Neural progenitor cell (in vitro differentiated cells): ENCODE measurements at regions not wholly inside any gene's neighbourhood (a gene's known extent, or its start where the extent isn't known, plus 50 kb on each side); places are given as distances from the start of the nearest gene placed in this dataset.

Experiments used
- DNase-seq: peaks from one replicate; pipeline ENCODE4 v3.0.0-alpha.2; 2016; ENCODE audit warnings: low spot score
- H2AFZ ChIP-seq: fragments of 200-600 bp; sonication (generic); replicated peaks from 2 replicates; pipeline ENCODE4 v1.6.1; 2016; ENCODE audit warnings: antibody characterized with exemption
- H3F3A ChIP-seq: fragments of 200-600 bp; sonication (generic); 2 replicates; pipeline ENCODE4 v1.6.1; 2016; ENCODE audit warnings: antibody characterized with exemption, low read depth
- H3K27ac ChIP-seq: fragments of 200-600 bp; sonication (generic); 2 replicates; pipeline ENCODE4 v1.5.1; 2016; ENCODE audit warnings: mild to moderate bottlenecking
- H3K27me3 ChIP-seq: fragments of 200-600 bp; sonication (generic); 2 replicates; pipeline ENCODE4 v1.6.1; 2016; ENCODE audit warnings: mild to moderate bottlenecking, moderate library complexity
- H3K36me3 ChIP-seq: fragments of 200-600 bp; sonication (generic); 2 replicates; pipeline ENCODE4 v1.5.1; 2016
- H3K4me1 ChIP-seq: fragments of 200-600 bp; sonication (generic); 2 replicates; pipeline ENCODE4 v1.6.1; 2016; ENCODE audit warnings: mixed run types
- H3K4me2 ChIP-seq: fragments of 200-600 bp; sonication (generic); 2 replicates; pipeline ENCODE4 v1.6.1; 2016
- H3K4me3 ChIP-seq: fragments of 200-600 bp; sonication (generic); 2 replicates; pipeline ENCODE4 v1.5.1; 2016
- H3K79me2 ChIP-seq: fragments of 200-600 bp; sonication (generic); 2 replicates; pipeline ENCODE4 v1.6.1; 2016; ENCODE audit warnings: low read depth
- H3K9ac ChIP-seq: fragments of 200-600 bp; sonication (generic); 2 replicates; pipeline ENCODE4 v1.6.1; 2016
- H3K9me3 ChIP-seq: fragments of 200-600 bp; sonication (generic); 2 replicates; pipeline ENCODE4 v1.5.1; 2016; ENCODE audit warnings: low read depth
- H4K20me1 ChIP-seq: fragments of 200-600 bp; sonication (generic); 2 replicates; pipeline ENCODE4 v1.6.1; 2016; ENCODE audit warnings: low read depth
- H3K27ac Mint-ChIP-seq: 3 replicates; pipeline ENCODE4 v1.8.0; 2021; ENCODE audit warnings: mixed read lengths
- H3K27me3 Mint-ChIP-seq: 2 replicates; pipeline ENCODE4 v1.8.0; 2022; ENCODE audit warnings: low read depth, mild to moderate bottlenecking, inconsistent platforms, moderate library complexity, mixed read lengths; ENCODE audit not compliant: insufficient read depth
- H3K36me3 Mint-ChIP-seq: 3 replicates; pipeline ENCODE4 v1.8.0; 2021; ENCODE audit warnings: mixed read lengths
- H3K4me1 Mint-ChIP-seq: 3 replicates; pipeline ENCODE4 v1.8.0; 2021; ENCODE audit warnings: mixed read lengths
- H3K4me3 Mint-ChIP-seq: 3 replicates; pipeline ENCODE4 v1.8.0; 2021; ENCODE audit warnings: mild to moderate bottlenecking, moderate library complexity, mixed read lengths
- H3K9me3 Mint-ChIP-seq: 3 replicates; pipeline ENCODE4 v1.8.0; 2020; ENCODE audit warnings: mixed read lengths
- CTCF ChIP-seq: fragments of 200-600 bp; sonication (generic); IDR thresholded peaks from 2 replicates; pipeline ENCODE4 v1.5.1; 2017; ENCODE audit warnings: antibody characterized with exemption, mild to moderate bottlenecking
- EZH2 ChIP-seq: fragments of 200-600 bp; sonication (generic); IDR thresholded peaks from 2 replicates; pipeline ENCODE4 v1.6.1; 2017; ENCODE audit warnings: antibody characterized with exemption, mild to moderate bottlenecking, moderate library complexity
- EZH2phosphoT487 ChIP-seq: fragments of 200-600 bp; sonication (generic); IDR thresholded peaks from 2 replicates; pipeline ENCODE4 v1.6.1; 2017; ENCODE audit warnings: antibody characterized with exemption

GRCh38 chr10:52666931-52667330 lies 105.7 kb downstream of the MBL2 start:
- H4K20me1 ChIP-seq = no peaks in the 10 kb centered on the region
- no peak overlapping the region for H3K9ac ChIP-seq
- H2AFZ ChIP-seq = no peak overlapping the region
- H3K27ac ChIP-seq = no peak overlapping the region
- no peaks in the 10 kb centered on the region for H3K36me3 Mint-ChIP-seq
- peaks cover 6% of the 10 kb centered on the region for H3K4me1 ChIP-seq
- no peaks in the 10 kb centered on the region for H3K9me3 ChIP-seq
- peaks cover 10% of the 10 kb centered on the region for H3K4me1 Mint-ChIP-seq
- no peak overlapping the region for H3K4me2 ChIP-seq
- H3K4me3 Mint-ChIP-seq = no peak overlapping the region
- no peak for DNase-seq
- no peak overlapping the region for H3K4me3 ChIP-seq
- no peaks in the 10 kb centered on the region for H3K36me3 ChIP-seq
- no peaks in the 10 kb centered on the region for H3K79me2 ChIP-seq
- H3K27me3 Mint-ChIP-seq = no peaks in the 10 kb centered on the region
- H3K27me3 ChIP-seq = no peaks in the 10 kb centered on the region
- no peaks in the 10 kb centered on the region for H3F3A ChIP-seq
- TF ChIP-seq EZH2phosphoT487 (no peak), CTCF (no peak), EZH2 (no peak)
- peaks cover 10% of the 10 kb centered on the region for H3K9me3 Mint-ChIP-seq
- no peak overlapping the region for H3K27ac Mint-ChIP-seq

- H3K4me3 Mint-ChIP-seq = no peak overlapping the region
- H3K27ac ChIP-seq = no peak overlapping the region
- no peaks in the 10 kb centered on the region for H3K79me2 ChIP-seq
- H3K9ac ChIP-seq = no peak overlapping the region
- no peaks in the 10 kb centered on the region for H3K4me1 ChIP-seq
- no peak overlapping the region for H3K4me3 ChIP-seq
- H3K4me2 ChIP-seq = no peak overlapping the region
- no peaks in the 10 kb centered on the region for H3K27me3 ChIP-seq
- TF ChIP-seq EZH2 (no peak), CTCF (no peak), EZH2phosphoT487 (no peak)
- H3K36me3 ChIP-seq = no peaks in the 10 kb centered on the region
- H3K27ac Mint-ChIP-seq = no peak overlapping the region
- no peaks in the 10 kb centered on the region for H4K20me1 ChIP-seq
- no peaks in the 10 kb centered on the region for H3K36me3 Mint-ChIP-seq
- no peaks in the 10 kb centered on the region for H3K4me1 Mint-ChIP-seq
- H3F3A ChIP-seq = no peaks in the 10 kb centered on the region
- H3K27me3 Mint-ChIP-seq = no peaks in the 10 kb centered on the region
- no peak for DNase-seq
- H3K9me3 ChIP-seq = no peaks in the 10 kb centered on the region
- H3K9me3 Mint-ChIP-seq = peaks cover 10% of the 10 kb centered on the region
- H2AFZ ChIP-seq = no peak overlapping the region
Observed at GRCh38 chr10:52668024-52668423, 104.6 kb downstream of the MBL2 start.

GRCh38 chr10:52672880-52673279 lies 99.7 kb downstream of the MBL2 start:
- no peak for TF ChIP-seq CTCF
- no peak for TF ChIP-seq EZH2phosphoT487
- no peak for TF ChIP-seq EZH2
- Mint-ChIP-seq H3K27me3 (no peaks in the 10 kb centered on the region), H3K27ac (no peak overlapping the region), H3K9me3 (peaks cover 2% of the 10 kb centered on the region), H3K36me3 (no peaks in the 10 kb centered on the region), H3K4me3 (no peak overlapping the region), H3K4me1 (no peaks in the 10 kb centered on the region)
- no peak overlapping the region for H3K4me3 ChIP-seq
- DNase-seq = no peak
- H3K27ac ChIP-seq = no peak overlapping the region
- no peaks in the 10 kb centered on the region for H4K20me1 ChIP-seq
- no peaks in the 10 kb centered on the region for H3K36me3 ChIP-seq
- H3F3A ChIP-seq = no peaks in the 10 kb centered on the region
- no peak overlapping the region for H3K9ac ChIP-seq
- no peaks in the 10 kb centered on the region for H3K79me2 ChIP-seq
- no peaks in the 10 kb centered on the region for H3K9me3 ChIP-seq
- H3K4me1 ChIP-seq = no peaks in the 10 kb centered on the region
- no peak overlapping the region for H3K4me2 ChIP-seq
- no peak overlapping the region for H2AFZ ChIP-seq
- no peaks in the 10 kb centered on the region for H3K27me3 ChIP-seq

- TF ChIP-seq EZH2 (no peak), CTCF (no peak), EZH2phosphoT487 (no peak)
- H3K9me3 ChIP-seq = no peaks in the 10 kb centered on the region
- no peaks in the 10 kb centered on the region for H3F3A ChIP-seq
- H3K36me3 Mint-ChIP-seq = no peaks in the 10 kb centered on the region
- no peaks in the 10 kb centered on the region for H3K27me3 ChIP-seq
- H3K4me1 ChIP-seq = no peaks in the 10 kb centered on the region
- H2AFZ ChIP-seq = no peak overlapping the region
- H3K27me3 Mint-ChIP-seq = no peaks in the 10 kb centered on the region
- peaks cover 2% of the 10 kb centered on the region for H3K9me3 Mint-ChIP-seq
- no peak for DNase-seq
- H3K4me1 Mint-ChIP-seq = no peaks in the 10 kb centered on the region
- no peak overlapping the region for H3K4me2 ChIP-seq
- H3K27ac ChIP-seq = no peak overlapping the region
- H4K20me1 ChIP-seq = no peaks in the 10 kb centered on the region
- no peak overlapping the region for H3K4me3 ChIP-seq
- H3K36me3 ChIP-seq = no peaks in the 10 kb centered on the region
- H3K79me2 ChIP-seq = no peaks in the 10 kb centered on the region
- no peak overlapping the region for H3K4me3 Mint-ChIP-seq
- no peak overlapping the region for H3K9ac ChIP-seq
- H3K27ac Mint-ChIP-seq = no peak overlapping the region
Observed at GRCh38 chr10:52673468-52673867, 99.1 kb downstream of the MBL2 start.
